Liver (tissue), 8 donors: ENCODE measurements at regions not wholly inside any gene's neighbourhood (a gene's known extent, or its start where the extent isn't known, plus 50 kb on each side); places are given as distances from the start of the nearest gene placed in this dataset.
"Not testable (repeated sequence)": the region's sequence is repeated elsewhere in the genome, so short reads cannot be mapped to it uniquely, and the experiment has no call there.

Experiments used
- DNase-seq: peaks from one replicate; pipeline ENCODE4 v3.0.0-alpha.2; 2017; ENCODE audit warnings: low spot score
- H3K27ac ChIP-seq, 2 donors: one replicate each; pipeline ENCODE4 v1.7.0; 2013; ENCODE audit warnings: inconsistent platforms in 2 of 2, low read length in 2 of 2, control low read depth in 1 of 2, low read depth in 1 of 2, mild to moderate bottlenecking in 1 of 2
- H3K27me3 ChIP-seq, 4 donors: one replicate each; pipeline versions ENCODE4 v1.6.1 to v1.7.0; 2013; ENCODE audit warnings: low read length in 3 of 4, inconsistent platforms in 1 of 4, mild to moderate bottlenecking in 1 of 4, moderate library complexity in 1 of 4; ENCODE audit not compliant: control insufficient read depth in 4 of 4, insufficient read depth in 4 of 4
- H3K36me3 ChIP-seq, 4 donors: one replicate each; pipeline versions ENCODE4 v1.6.1 to v1.7.0; 2013; ENCODE audit warnings: low read length in 3 of 4, mild to moderate bottlenecking in 3 of 4, low read depth in 1 of 4, moderate library complexity in 1 of 4; ENCODE audit not compliant: control insufficient read depth in 4 of 4, insufficient read depth in 3 of 4
- H3K4me1 ChIP-seq, 4 donors: one replicate each; pipeline versions ENCODE4 v1.6.1 to v1.7.0; 2013; ENCODE audit warnings: low read length in 3 of 4, mild to moderate bottlenecking in 3 of 4, moderate library complexity in 1 of 4; ENCODE audit not compliant: control insufficient read depth in 4 of 4, insufficient read depth in 4 of 4
- H3K4me3 ChIP-seq, 3 donors: one replicate each; pipeline versions ENCODE4 v1.6.1 to v1.7.0; 2013; ENCODE audit warnings: low read length in 3 of 3, control low read depth in 1 of 3, low read depth in 1 of 3, mild to moderate bottlenecking in 1 of 3
- H3K9ac ChIP-seq, 2 donors: one replicate each; pipeline ENCODE4 v1.7.0; 2013; ENCODE audit warnings: low read length in 2 of 2, mild to moderate bottlenecking in 2 of 2, moderate library complexity in 2 of 2, control low read depth in 1 of 2, low read depth in 1 of 2
- H3K9me3 ChIP-seq, 4 donors: one replicate each; pipeline versions ENCODE4 v1.6.1 to v1.7.0; 2013; ENCODE audit warnings: low read length in 3 of 4; ENCODE audit not compliant: control insufficient read depth in 4 of 4
- ATF3 ChIP-seq: IDR thresholded peaks from 2 replicates; pipeline ENCODE4 v1.6.1; 2016; ENCODE audit warnings: antibody characterized with exemption
- CTCF ChIP-seq: fragments of 150-350 bp; IDR thresholded peaks from 2 replicates; pipeline ENCODE4 v1.5.1; 2017; ENCODE audit warnings: improper control_type of control experiment, low read depth, low read length; ENCODE audit not compliant: missing input control
- EGR1 ChIP-seq, 2 donors: IDR thresholded peaks; 2 replicates each; pipeline ENCODE4 v1.6.1; 2016 to 2018; ENCODE audit warnings: antibody characterized with exemption in 2 of 2, low read depth in 2 of 2
- FOXA1 ChIP-seq: IDR thresholded peaks from 2 replicates; pipeline ENCODE4 v1.6.1; 2016; ENCODE audit warnings: antibody characterized with exemption
- FOXA2 ChIP-seq: IDR thresholded peaks from 2 replicates; pipeline ENCODE4 v1.6.1; 2016; ENCODE audit warnings: antibody characterized with exemption
- GABPA ChIP-seq, 2 donors: IDR thresholded peaks in 1 of 2; conservative IDR thresholded peaks in 1 of 2; 2 replicates each; pipeline ENCODE4 v1.6.1; 2016; ENCODE audit warnings: antibody characterized with exemption in 2 of 2, mild to moderate bottlenecking in 1 of 2, moderate library complexity in 1 of 2
- HNF4A ChIP-seq, 2 donors: conservative IDR thresholded peaks; 2 replicates each; pipeline ENCODE4 v1.6.1; 2016; ENCODE audit warnings: antibody characterized with exemption in 2 of 2, mild to moderate bottlenecking in 2 of 2
- HNF4G ChIP-seq: IDR thresholded peaks from 2 replicates; pipeline ENCODE4 v1.6.1; 2016; ENCODE audit warnings: antibody characterized with exemption
- NR2F2 ChIP-seq: IDR thresholded peaks from 2 replicates; pipeline ENCODE4 v1.6.1; 2016; ENCODE audit warnings: antibody characterized with exemption
- RXRA ChIP-seq, 2 donors: IDR thresholded peaks; 2 replicates each; pipeline ENCODE4 v1.6.1; 2017 to 2018; ENCODE audit warnings: antibody characterized with exemption in 2 of 2, mild to moderate bottlenecking in 1 of 2
- SP1 ChIP-seq: IDR thresholded peaks from 2 replicates; pipeline ENCODE4 v1.6.1; 2018; ENCODE audit warnings: antibody characterized with exemption, mild to moderate bottlenecking
- TAF1 ChIP-seq: conservative IDR thresholded peaks from 2 replicates; pipeline ENCODE4 v1.6.1; 2016; ENCODE audit warnings: antibody characterized with exemption, mild to moderate bottlenecking
- YY1 ChIP-seq: IDR thresholded peaks from 2 replicates; pipeline ENCODE4 v1.6.1; 2016; ENCODE audit warnings: antibody characterized with exemption, mild to moderate bottlenecking
- WGBS: extraction: QIAGEN DNeasy Blood & Tissue Kit; methylation state at CpG from one replicate; pipeline ENCODE4 v1.1.7; 2013; 5-methylcytosine and 5-hydroxymethylcytosine counted together
- TF ChIP-seq, protein P1 (sequence below): IDR thresholded peaks from 2 replicates; pipeline ENCODE4 v1.6.1; 2016; ENCODE audit warnings: antibody characterized with exemption, mild to moderate bottlenecking
- TF ChIP-seq, protein P2 (sequence below): IDR thresholded peaks from 2 replicates; pipeline ENCODE4 v1.6.1; 2016; ENCODE audit warnings: antibody characterized with exemption
- donor health status: healthy.
- donor health status: healthy.
- donor health status: healthy.
- donor health status: healthy.
- donor health status: healthy.

DNA sequence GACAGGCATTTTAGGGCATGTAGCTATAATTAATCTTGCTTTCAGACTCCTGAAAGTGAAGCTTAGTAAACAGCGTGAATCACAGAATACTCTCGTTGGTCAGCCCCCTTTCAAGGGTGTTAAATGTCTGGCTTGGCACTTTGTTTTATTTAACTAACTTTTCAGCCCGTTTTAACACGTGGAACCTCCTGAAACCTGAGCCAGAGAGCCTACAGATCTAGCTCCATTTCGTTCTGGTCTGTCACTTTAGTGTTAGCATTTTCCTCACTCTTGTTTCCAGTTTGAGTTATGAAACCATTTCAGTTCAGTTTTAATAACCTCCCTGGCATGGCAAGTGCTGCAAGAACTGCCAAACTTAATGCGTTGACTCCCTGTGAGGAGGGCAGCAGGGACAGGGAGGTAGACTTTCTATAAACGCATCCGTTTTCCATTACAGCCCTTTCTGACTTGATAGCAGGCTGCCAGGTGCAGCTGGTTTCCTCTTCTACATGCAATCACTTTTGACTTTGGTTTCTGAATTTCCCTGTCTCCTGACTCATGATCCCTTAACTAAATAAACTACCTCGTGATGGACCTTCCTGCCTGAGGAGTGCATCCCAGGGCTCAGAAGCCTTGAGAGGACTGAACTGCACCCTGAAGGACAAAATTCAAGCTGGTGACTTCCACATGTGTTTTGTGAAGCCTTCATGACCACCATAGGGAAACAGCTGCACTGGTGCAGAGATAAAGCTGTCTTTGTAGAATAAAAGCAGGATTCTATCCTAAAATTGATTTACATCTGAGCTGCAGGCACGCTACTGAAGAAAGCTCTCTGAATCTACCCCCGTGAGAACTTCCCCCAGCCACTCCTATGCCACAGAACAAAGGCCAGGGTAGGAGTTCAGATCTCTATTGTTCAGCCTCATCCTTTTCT lies 192.6 kb downstream of the DLEU7 start:
- H3K4me1 ChIP-seq: no peaks in the 10 kb centered on the region
- no peak overlapping the region for H3K9ac ChIP-seq
- no peak overlapping the region for H3K4me3 ChIP-seq
- H3K9me3 ChIP-seq: no peaks in the 10 kb centered on the region
- no peak for DNase-seq
- TF ChIP-seq, protein P1, sequence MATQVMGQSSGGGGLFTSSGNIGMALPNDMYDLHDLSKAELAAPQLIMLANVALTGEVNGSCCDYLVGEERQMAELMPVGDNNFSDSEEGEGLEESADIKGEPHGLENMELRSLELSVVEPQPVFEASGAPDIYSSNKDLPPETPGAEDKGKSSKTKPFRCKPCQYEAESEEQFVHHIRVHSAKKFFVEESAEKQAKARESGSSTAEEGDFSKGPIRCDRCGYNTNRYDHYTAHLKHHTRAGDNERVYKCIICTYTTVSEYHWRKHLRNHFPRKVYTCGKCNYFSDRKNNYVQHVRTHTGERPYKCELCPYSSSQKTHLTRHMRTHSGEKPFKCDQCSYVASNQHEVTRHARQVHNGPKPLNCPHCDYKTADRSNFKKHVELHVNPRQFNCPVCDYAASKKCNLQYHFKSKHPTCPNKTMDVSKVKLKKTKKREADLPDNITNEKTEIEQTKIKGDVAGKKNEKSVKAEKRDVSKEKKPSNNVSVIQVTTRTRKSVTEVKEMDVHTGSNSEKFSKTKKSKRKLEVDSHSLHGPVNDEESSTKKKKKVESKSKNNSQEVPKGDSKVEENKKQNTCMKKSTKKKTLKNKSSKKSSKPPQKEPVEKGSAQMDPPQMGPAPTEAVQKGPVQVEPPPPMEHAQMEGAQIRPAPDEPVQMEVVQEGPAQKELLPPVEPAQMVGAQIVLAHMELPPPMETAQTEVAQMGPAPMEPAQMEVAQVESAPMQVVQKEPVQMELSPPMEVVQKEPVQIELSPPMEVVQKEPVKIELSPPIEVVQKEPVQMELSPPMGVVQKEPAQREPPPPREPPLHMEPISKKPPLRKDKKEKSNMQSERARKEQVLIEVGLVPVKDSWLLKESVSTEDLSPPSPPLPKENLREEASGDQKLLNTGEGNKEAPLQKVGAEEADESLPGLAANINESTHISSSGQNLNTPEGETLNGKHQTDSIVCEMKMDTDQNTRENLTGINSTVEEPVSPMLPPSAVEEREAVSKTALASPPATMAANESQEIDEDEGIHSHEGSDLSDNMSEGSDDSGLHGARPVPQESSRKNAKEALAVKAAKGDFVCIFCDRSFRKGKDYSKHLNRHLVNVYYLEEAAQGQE: no peak
- no peak for TF ChIP-seq ATF3
- TF ChIP-seq YY1: no peak
- TF ChIP-seq CTCF: no peak
- TF ChIP-seq HNF4A (conservative IDR thresholded peaks at IDR 0.05): no peak
- TF ChIP-seq FOXA2: no peak
- TF ChIP-seq NR2F2: no peak
- TF ChIP-seq FOXA1: no peak
- TF ChIP-seq HNF4G: no peak
- no peak for TF ChIP-seq RXRA (IDR thresholded peaks at IDR 0.05)
- TF ChIP-seq SP1: no peak
- no peak for TF ChIP-seq TAF1
- WGBS: 58% methylated on average over 11 of the region's 11 CpGs
- H3K36me3 ChIP-seq: no peaks in the 10 kb centered on the region
- H3K27me3 ChIP-seq: no peaks in the 10 kb centered on the region
- H3K27ac ChIP-seq: no peak overlapping the region

DNA sequence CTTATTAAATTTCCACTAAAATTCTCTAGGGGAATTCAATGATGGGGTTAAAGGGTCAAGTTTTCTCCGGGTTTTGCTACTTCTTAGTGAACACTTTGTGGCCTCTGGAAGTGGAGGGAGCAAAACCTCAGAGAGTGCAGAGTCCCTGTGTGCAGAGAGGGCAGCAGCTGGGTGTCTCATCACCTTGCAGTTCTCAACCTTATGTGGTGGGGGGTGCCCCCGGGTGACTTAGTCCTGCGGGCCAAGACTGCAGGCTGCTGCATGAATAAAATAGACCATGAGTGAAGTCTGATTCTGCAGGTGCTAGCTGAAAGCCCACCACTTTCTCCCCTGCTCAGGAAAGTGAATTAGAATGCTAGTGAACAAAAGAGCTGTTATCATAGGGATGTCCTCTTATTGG lies 191.6 kb downstream of the DLEU7 start:
- TF ChIP-seq TAF1 (no peak), SP1 (no peak)
- 65% methylated on average over 3 of the region's 3 CpGs for WGBS

GRCh38 chr13:50654331-50654730 lies 189.2 kb downstream of the DLEU7 start:
- H3K4me3 ChIP-seq: no peak overlapping the region
- H3K36me3 ChIP-seq: no peaks in the 10 kb centered on the region
- no peaks in the 10 kb centered on the region for H3K9me3 ChIP-seq
- no peak for TF ChIP-seq EGR1 (IDR thresholded peaks at IDR 0.05; ENCODE audit: low read depth in 2 of 2)
- TF ChIP-seq, protein P2, sequence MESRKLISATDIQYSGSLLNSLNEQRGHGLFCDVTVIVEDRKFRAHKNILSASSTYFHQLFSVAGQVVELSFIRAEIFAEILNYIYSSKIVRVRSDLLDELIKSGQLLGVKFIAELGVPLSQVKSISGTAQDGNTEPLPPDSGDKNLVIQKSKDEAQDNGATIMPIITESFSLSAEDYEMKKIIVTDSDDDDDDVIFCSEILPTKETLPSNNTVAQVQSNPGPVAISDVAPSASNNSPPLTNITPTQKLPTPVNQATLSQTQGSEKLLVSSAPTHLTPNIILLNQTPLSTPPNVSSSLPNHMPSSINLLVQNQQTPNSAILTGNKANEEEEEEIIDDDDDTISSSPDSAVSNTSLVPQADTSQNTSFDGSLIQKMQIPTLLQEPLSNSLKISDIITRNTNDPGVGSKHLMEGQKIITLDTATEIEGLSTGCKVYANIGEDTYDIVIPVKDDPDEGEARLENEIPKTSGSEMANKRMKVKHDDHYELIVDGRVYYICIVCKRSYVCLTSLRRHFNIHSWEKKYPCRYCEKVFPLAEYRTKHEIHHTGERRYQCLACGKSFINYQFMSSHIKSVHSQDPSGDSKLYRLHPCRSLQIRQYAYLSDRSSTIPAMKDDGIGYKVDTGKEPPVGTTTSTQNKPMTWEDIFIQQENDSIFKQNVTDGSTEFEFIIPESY: no peak
- TF ChIP-seq GABPA (IDR thresholded peaks at IDR 0.05 in 1 of 2, conservative IDR thresholded peaks at IDR 0.05 in 1 of 2): no peak
- no peak for TF ChIP-seq HNF4G
- no peak overlapping the region for H3K27ac ChIP-seq
- DNase-seq: no peak
- H3K4me1 ChIP-seq: no peaks in the 10 kb centered on the region
- 88% methylated on average over 4 of the region's 4 CpGs for WGBS
- H3K27me3 ChIP-seq: no peaks in the 10 kb centered on the region
- H3K9ac ChIP-seq: no peak overlapping the region

More for the DNA sequence above, 191.6 kb downstream of the DLEU7 start:
- no peak overlapping the region for H3K4me3 ChIP-seq
- H3K9me3 ChIP-seq: no peaks in the 10 kb centered on the region
- H3K9ac ChIP-seq: no peak overlapping the region
- no peaks in the 10 kb centered on the region for H3K36me3 ChIP-seq
- no peak for DNase-seq
- H3K27ac ChIP-seq: no peak overlapping the region
- no peaks in the 10 kb centered on the region for H3K4me1 ChIP-seq
- H3K27me3 ChIP-seq: no peaks in the 10 kb centered on the region

GRCh38 chr13:50661881-50662280 lies 181.6 kb downstream of the DLEU7 start:
- H3K27me3 ChIP-seq, DNase-seq, H3K4me1 ChIP-seq, H3K9ac ChIP-seq, H3K27ac ChIP-seq, H3K36me3 ChIP-seq, H3K4me3 ChIP-seq, H3K9me3 ChIP-seq: not testable (repeated sequence)
- WGBS: 94% methylated on average over 5 of the region's 5 CpGs
